ENCODE measurements at regions not wholly inside any gene's neighbourhood (a gene's known extent, or its start where the extent isn't known, plus 50 kb on each side); places are given as distances from the start of the nearest gene placed in this dataset.

- no peak for DNase-seq (ENCODE audit: low read depth in 3 of 3)
Measured at GRCh38 chr21:28464095-28464494, 528.6 kb downstream of the LTN1 start.

DNA sequence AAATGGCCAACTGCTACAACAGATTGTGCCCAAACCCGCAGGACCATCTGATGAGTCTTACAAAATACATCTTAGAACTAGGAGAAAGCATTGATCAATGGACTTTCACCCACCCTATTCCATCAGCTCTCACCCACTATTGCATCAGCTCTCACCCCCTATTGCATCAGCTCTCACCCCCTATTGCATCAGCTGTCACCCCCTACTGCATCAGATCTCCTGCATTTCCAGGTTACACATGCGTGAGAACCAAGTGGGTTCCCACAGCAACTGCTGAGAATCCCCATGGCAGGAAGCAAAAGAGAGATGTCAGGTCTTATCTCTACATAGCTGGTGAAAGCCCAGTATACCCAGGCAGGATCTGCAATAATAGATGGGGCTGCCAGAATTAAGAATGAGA is 533.5 kb downstream of the LTN1 start:
- no peak for DNase-seq (ENCODE audit: low read depth in 3 of 3)

DNA sequence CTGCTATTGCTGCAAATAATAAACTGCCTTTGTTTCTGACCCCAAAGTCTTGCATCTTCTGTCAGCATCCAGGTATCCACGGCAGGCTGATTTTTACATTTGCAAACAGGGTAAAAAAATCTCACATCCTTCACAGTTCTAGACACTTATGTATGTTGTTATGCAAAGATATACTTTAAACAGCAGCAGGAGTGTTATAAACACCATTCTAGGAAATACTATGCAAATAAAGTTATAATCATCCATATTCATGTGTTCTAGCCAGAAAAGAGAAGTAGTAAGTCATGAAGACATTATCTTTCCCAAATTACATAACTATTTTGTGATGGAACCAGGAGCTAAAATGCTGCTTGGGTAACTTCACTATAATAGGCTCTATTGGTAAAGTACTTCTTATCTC is 534.2 kb downstream of the LTN1 start:
- no peak for DNase-seq (ENCODE audit: low read depth in 3 of 3)

DNA sequence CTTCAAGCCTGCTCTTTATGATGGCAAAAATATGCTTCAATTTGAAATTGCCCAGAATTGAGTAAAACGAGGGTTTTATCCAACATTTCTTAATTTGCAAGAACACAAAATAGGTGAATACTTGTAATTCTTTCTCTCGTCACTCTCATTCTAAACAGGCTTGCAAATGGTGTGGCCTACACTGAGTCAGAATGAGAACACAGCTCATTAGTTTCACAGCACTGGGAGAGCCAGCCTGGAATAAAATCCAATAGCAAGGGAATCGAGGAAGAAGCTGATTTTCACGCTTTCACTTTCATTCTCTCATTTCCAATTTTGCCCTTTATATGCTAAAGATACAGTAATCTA is 537.5 kb downstream of the LTN1 start:
- no peak for DNase-seq (ENCODE audit: low read depth in 3 of 3)

GRCh38 chr21:28454564-28455252 is 538.0 kb downstream of the LTN1 start:
- DNase-seq (ENCODE audit: low read depth in 3 of 3) = no peak

DNA sequence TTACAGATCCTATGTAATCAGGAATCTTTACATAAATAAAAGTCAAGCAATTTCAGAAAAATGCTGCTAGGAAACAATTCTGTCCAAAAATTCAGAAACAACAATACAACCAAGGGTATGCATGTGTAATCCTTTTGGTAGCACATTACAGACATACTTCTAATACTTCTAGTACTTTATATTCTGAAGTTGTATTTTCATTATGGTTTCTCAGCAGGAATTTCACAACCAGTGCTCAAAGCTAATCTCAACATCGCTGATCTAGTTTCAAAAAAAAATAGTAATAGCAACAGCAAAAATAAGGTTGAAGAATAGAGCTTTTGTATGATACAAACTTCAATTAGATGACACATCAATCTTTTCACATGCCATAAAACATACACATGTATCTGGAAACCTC is 545.2 kb downstream of the LTN1 start:
- no peak for DNase-seq (ENCODE audit: low read depth in 3 of 3)

DNA sequence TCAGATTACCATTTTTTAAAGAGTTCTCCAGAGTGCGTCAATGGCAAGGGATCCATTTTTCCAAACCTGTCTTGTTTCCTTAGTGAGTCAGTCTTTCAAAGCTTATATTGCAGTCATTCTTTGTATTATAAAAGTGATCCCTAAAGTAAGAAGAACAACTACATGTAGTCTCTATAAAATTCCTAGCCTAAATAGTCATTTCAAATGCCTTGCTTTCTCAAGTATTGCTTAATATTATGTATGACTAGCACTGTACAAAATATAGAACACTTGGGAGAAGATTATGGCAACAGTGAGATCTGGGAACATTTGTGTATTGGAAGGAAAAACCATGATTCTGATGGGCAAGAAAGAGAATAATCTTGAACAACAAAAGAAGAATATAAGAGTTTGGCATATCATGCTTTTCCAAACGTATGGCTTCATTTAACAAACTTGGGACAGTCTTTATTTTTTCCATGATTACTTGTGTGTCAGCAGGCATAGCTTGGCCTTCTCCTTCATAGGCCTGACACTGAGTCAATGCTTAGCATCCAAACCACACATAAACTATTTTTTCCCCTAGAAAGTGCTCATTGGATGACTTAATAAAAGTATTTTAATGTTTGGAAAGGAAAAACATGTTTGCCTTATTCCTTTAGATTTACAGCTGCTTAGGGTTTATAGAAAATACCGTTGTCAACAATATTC is 547.4 kb downstream of the LTN1 start:
- no peak for DNase-seq (ENCODE audit: low read depth in 3 of 3)

GRCh38 chr21:28444557-28444956 is 548.1 kb downstream of the LTN1 start:
- no peak for DNase-seq (ENCODE audit: low read depth in 3 of 3)

DNA sequence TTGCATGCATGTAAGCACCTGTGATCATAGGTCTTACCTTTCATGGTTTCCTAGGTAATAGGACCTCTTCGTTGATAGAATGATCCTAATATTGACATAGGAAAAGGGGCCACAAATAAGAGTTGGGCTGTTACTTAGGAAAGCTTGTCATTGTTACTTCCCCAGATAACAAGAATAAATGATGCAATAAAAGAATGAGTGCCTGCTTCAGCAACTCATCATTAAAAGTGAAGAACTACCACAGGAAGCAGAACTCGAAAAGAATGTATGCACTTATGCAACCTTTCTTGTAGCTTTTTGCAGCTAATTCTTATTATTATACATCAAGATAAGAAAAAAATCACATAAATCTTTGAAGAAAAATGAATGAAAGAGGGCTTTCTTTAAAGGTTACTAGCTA is 548.6 kb downstream of the LTN1 start:
- DNase-seq (ENCODE audit: low read depth in 3 of 3) = no peak

GRCh38 chr21:28442624-28443023 is 550.1 kb downstream of the LTN1 start:
- DNase-seq (ENCODE audit: low read depth in 3 of 3) = no peak

- DNase-seq (ENCODE audit: low read depth in 3 of 3) = no peak
Measured at GRCh38 chr21:28442085-28442484, 550.6 kb downstream of the LTN1 start.

DNA sequence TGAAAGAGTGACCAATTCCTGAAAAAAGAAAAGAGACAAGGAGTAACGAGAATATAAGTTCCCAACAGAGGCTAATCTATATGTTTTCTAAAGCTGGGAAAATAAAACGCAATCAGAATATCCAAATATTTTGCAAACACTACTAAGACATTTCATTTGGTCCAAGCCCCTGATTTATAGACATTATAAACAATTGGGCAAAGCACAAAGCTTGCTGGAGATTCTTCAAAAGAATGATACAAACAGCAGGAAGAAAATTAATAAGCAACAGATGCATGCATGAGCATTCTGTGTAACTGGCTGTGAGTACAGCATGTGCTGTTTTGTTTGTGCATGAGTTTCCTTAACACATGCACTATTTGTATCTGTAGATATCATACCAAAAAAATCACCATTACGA is 552.9 kb downstream of the LTN1 start:
- no peak for DNase-seq (ENCODE audit: low read depth in 3 of 3)

DNA sequence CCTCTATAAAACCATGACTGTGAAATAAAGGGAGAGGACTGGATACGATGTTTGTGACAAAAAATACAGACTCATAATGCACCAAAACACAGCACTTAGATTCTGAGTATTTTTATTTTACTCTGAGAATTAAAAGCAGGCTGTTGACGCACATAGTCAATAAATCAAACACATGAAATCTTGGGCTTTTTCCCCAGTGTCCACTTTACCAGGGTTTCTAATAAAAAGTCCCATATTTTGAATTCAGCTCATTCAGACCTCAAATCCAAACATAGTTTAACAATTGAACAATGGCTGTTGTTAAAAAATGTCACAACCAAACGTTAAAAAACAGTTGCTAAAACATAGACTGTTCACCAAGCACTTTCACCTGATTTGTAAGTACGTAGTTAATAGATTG is 553.4 kb downstream of the LTN1 start:
- no peak for DNase-seq (ENCODE audit: low read depth in 3 of 3)

DNA sequence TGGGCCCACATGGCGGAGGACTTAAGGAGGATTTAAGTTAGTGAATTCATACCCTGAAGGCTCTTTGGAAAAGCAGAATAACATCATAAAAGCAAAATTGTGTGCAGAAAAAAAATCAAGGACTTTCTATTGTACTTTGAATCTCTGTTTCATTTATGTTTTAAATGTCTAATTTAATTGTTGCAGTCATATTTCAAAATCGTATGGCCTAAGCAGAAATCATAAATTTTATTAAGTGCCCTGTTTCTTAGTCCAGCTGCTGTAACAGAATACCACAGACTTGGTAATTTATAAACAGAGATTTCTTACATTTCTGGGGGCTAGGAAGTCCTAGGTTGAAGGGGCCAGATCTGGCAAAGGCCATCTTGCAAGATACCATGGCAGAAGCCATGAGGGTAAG is 555.6 kb downstream of the LTN1 start:
- no peak for DNase-seq (ENCODE audit: low read depth in 3 of 3)

GRCh38 chr21:28436286-28436932 is 556.3 kb downstream of the LTN1 start:
- no peak for DNase-seq (ENCODE audit: low read depth in 3 of 3)

DNA sequence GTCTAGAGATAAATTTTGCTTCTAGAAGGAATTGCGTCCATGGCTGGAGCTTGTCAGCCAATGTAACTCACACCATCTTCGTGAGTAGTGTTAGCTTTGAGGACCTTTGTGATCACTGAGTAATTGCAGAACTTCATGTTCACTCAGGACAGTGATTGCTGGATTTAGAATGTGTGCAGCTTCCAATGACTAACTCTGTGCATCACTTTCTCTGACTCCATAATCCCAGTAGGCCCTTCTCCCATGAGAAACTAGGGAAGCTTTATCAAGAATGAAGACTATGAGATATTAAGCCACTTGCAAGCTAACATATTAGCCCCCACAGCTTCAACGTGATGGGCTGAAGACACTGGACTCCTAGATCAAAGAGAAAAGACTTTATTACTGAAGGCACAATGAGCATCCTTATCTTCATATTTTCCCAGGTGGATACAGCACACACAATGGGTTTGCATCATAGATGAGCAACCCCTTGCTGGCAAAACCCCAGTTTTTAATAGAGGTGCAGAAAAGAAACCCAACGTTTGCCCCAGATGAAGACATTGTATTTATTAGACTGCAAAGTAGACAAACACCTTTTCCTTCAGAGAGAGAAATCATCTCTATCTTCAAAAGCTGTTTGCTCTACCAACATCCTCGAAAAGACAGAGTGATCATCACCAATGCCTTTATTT is 561.0 kb downstream of the LTN1 start:
- no peak for DNase-seq (ENCODE audit: low read depth in 3 of 3)

DNA sequence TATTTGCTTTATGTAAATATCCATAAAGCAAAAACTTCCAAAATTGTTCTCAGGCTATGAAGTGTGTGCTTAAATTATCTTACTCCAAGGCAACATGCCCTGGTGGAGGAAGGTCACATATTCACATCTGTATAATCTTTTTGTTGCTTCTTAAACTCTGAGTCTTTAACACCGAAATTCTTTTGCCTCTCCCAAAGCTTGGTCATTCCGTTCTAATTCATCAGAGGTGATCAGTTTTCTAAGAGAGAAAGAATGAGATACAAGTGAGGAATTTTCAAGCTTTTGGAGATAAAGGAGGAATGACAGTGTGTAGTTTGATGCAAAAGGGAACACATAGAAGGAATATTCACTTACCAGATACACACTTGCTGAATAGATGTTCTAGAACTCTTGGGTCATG is 561.7 kb downstream of the LTN1 start:
- DNase-seq (ENCODE audit: low read depth in 3 of 3) = no peak

DNA sequence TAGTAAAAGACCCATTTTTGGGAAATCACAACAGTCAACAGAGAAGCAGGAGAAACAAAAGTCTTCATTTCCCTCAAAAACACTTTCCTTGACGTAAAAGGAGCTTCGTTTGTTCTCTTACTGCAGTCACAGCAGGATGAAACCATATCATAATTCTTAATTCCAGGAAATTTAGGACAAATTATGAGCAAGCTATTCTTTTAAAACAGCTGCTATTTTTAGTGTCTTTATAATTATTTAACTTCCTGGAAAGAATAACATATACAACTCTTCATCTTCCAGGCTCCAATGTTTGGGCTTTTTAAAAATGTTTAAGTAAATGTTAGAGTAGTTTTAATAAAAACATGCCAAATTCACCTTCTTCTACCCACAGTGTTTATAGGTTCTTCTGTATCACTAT is 563.5 kb downstream of the LTN1 start:
- no peak for DNase-seq (ENCODE audit: low read depth in 3 of 3)

- no peak for DNase-seq (ENCODE audit: low read depth in 3 of 3)
Measured at GRCh38 chr21:28427394-28428022, 565.2 kb downstream of the LTN1 start.

GRCh38 chr21:28426545-28426944 is 566.1 kb downstream of the LTN1 start:
- no peak for DNase-seq (ENCODE audit: low read depth in 3 of 3)

DNA sequence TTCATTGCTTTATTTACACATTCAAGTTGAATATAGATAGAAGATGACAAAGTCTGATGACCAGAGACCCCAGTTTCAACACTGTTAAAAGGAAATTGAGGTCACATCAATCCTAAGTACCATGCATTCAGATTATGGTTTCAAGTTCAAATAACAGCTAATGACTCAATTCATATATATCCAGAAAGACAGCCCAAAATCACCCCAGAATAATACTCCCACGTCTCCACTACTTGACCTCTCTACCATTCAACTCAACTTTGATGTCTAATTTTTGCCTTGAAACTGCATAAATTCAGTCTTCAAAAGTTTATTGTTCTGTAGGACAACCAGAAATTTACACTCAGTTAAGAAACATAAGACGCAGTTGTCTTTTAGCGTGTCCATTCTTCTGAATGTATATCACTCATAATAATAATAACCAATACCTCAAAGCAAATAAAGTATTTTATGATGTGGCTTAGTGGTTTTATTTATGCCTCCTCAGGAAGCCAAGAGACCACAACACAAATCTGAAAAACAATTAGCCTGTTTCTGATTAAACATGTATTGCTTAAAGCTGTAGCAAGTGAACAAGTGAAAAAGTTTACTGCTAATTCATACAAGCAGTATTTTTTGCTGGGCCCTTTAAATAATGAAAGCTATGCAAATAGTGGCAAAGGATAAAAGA is 569.0 kb downstream of the LTN1 start:
- no peak for DNase-seq (ENCODE audit: low read depth in 3 of 3)

Measured in stimulated activated CD4-positive, alpha-beta T cell treated with anti-CD3 and anti-CD28 coated beads, TNF-alpha, amount 100 ng/mL, for 48 hours (primary cell).